ENCODE measurements at regions not wholly inside any gene's neighbourhood (a gene's known extent, or its start where the extent isn't known, plus 50 kb on each side); places are given as distances from the start of the nearest gene placed in this dataset.
A peak's percentile ranks its signal among the peaks of the same experiment; 100 is the strongest.

- Histone ChIP-seq H3K4me3 (replicated peaks in 1 of 3; ENCODE audit: insufficient read depth in 1 of 3, low read depth in 2 of 3, low read length in 3 of 3) (no peak overlapping the region), H3K9ac (ENCODE audit: insufficient read depth, low read depth, low read length) (no peak overlapping the region), H3K27me3 (ENCODE audit: control insufficient read depth in 1 of 2, insufficient read depth in 2 of 2, low read length in 2 of 2) (peaks cover 10 to 44% of the 10 kb centered on the region in 2 experiments; a peak in 4 of 5 replicates), H2AFZ (ENCODE audit: low read length) (no peak overlapping the region), H3K36me3 (replicated peaks in 1 of 2; ENCODE audit: control insufficient read depth in 1 of 2, insufficient read depth in 2 of 2, low read length in 2 of 2) (no peaks in the 10 kb centered on the region), H3K27ac (ENCODE audit: extremely low read length, insufficient read depth, low read length) (no peak overlapping the region), H3K4me1 (ENCODE audit: insufficient read depth, low read length) (no peaks in the 10 kb centered on the region), H3K79me2 (ENCODE audit: insufficient read depth, low read length) (no peaks in the 10 kb centered on the region), H3K9me3 (ENCODE audit: low read length) (no peaks in the 10 kb centered on the region), H4K20me1 (ENCODE audit: insufficient read depth, low read length) (no peaks in the 10 kb centered on the region; the same call in 1 of the 2 replicates), H3K4me2 (ENCODE audit: low read depth, low read length) (no peak overlapping the region)
- ATAC-seq (peak; percentile 6; the same call in 2 of the 3 replicates), FAIRE-seq (no peak), DNase-seq (ENCODE audit: low spot score) (no peak)
- intact Hi-C loops (cut with micrococcal nuclease; ENCODE audit: unreplicated experiment), result no loop called here
- in situ Hi-C loops (cut with HindIII; ENCODE audit: extremely low pct_ligation_motif_present, low pct_unique_long_range_greater_than_20kb), result no loop called here
- ChIA-PET CTCF (ENCODE audit: low intra/inter-chr PET ratio, low total read pairs) (no interaction called here), POLR2A (no interaction called here)
- WGBS (ENCODE audit: low lambda C conversion rate), result 28% methylated on average over 6 of the region's 6 CpGs
- BruUV-seq (replicated peaks), result no TSS peak
- TF ChIP-seq ZNF768 (CRISPR knock-in tag; IDR thresholded peaks at IDR 0.05) (peak; percentile 10; the same call in 1 of the 2 replicates), SCMH1 (CRISPR knock-in tag; IDR thresholded peaks at IDR 0.05; ENCODE audit: borderline replicate concordance) (no peak)
These were observed 122.6 kb upstream of the RPS6KA2 start for GRCh38 chr6:166749666-166750065.

- BruUV-seq (replicated peaks), result no TSS peak
- no peaks in the 10 kb centered on the region; the same call in 1 of the 2 replicates for H4K20me1 ChIP-seq (ENCODE audit: insufficient read depth, low read length)
- CTCF ChIA-PET (ENCODE audit: low intra/inter-chr PET ratio, low total read pairs), result no interaction called here
- no peaks in the 10 kb centered on the region for H3K79me2 ChIP-seq (ENCODE audit: insufficient read depth, low read length)
- H2AFZ ChIP-seq (ENCODE audit: low read length), result no peak overlapping the region
- no peak overlapping the region for H3K4me3 ChIP-seq (replicated peaks in 1 of 3; ENCODE audit: insufficient read depth in 1 of 3, low read depth in 2 of 3, low read length in 3 of 3)
- no peaks in the 10 kb centered on the region for H3K36me3 ChIP-seq (replicated peaks in 1 of 2; ENCODE audit: control insufficient read depth in 1 of 2, insufficient read depth in 2 of 2, low read length in 2 of 2)
- no peak overlapping the region for H3K27ac ChIP-seq (ENCODE audit: extremely low read length, insufficient read depth, low read length)
- peaks cover 8 to 41% of the 10 kb centered on the region in 2 experiments; a peak in 4 of 5 replicates for H3K27me3 ChIP-seq (ENCODE audit: control insufficient read depth in 1 of 2, insufficient read depth in 2 of 2, low read length in 2 of 2)
- 27% methylated on average over 24 of the region's 29 CpGs for WGBS (ENCODE audit: low lambda C conversion rate)
- FAIRE-seq, result no peak
- no peak for DNase-seq (ENCODE audit: low spot score)
- H3K4me1 ChIP-seq (ENCODE audit: insufficient read depth, low read length), result no peaks in the 10 kb centered on the region
- no peak overlapping the region for H3K9ac ChIP-seq (ENCODE audit: insufficient read depth, low read depth, low read length)
- no peaks in the 10 kb centered on the region for H3K9me3 ChIP-seq (ENCODE audit: low read length)
- peak; percentile 35 for ATAC-seq
- intact Hi-C loops (cut with micrococcal nuclease; ENCODE audit: unreplicated experiment), result no loop called here
- in situ Hi-C loops (cut with HindIII; ENCODE audit: extremely low pct_ligation_motif_present, low pct_unique_long_range_greater_than_20kb), result no loop called here
- H3K4me2 ChIP-seq (ENCODE audit: low read depth, low read length), result no peak overlapping the region
- POLR2A ChIA-PET, result no interaction called here
- TF ChIP-seq XRCC5 (optimal IDR thresholded peaks at IDR 0.05; ENCODE audit: low read length) (no peak), ZFP62 (CRISPR knock-in tag; IDR thresholded peaks at IDR 0.05) (no peak), TCF7 (IDR thresholded peaks at IDR 0.05; ENCODE audit: low read depth) (no peak), ZNF768 (CRISPR knock-in tag; IDR thresholded peaks at IDR 0.05) (peak; percentile 84; the same call in 1 of the 2 replicates), ZNF841 (CRISPR knock-in tag; IDR thresholded peaks at IDR 0.05; ENCODE audit: borderline replicate concordance) (no peak), ATAD3A (CRISPR knock-in tag; IDR thresholded peaks at IDR 0.05) (no peak), GATAD2A (CRISPR knock-in tag; IDR thresholded peaks at IDR 0.05) (no peak), CBX2 (IDR thresholded peaks at IDR 0.05; ENCODE audit: low read depth, low read length) (no peak), CBX2 (CRISPR knock-in tag; IDR thresholded peaks at IDR 0.05; ENCODE audit: low read depth) (no peak), SCMH1 (CRISPR knock-in tag; IDR thresholded peaks at IDR 0.05; ENCODE audit: borderline replicate concordance) (no peak), ZNF207 (IDR thresholded peaks at IDR 0.05; ENCODE audit: borderline replicate concordance) (no peak), BHLHE40 (IDR thresholded peaks at IDR 0.05; ENCODE audit: low read length) (0 out of 2 replicates have a peak, but pooled peaks have one; percentile 22)
- TF ChIP-seq, protein P1, sequence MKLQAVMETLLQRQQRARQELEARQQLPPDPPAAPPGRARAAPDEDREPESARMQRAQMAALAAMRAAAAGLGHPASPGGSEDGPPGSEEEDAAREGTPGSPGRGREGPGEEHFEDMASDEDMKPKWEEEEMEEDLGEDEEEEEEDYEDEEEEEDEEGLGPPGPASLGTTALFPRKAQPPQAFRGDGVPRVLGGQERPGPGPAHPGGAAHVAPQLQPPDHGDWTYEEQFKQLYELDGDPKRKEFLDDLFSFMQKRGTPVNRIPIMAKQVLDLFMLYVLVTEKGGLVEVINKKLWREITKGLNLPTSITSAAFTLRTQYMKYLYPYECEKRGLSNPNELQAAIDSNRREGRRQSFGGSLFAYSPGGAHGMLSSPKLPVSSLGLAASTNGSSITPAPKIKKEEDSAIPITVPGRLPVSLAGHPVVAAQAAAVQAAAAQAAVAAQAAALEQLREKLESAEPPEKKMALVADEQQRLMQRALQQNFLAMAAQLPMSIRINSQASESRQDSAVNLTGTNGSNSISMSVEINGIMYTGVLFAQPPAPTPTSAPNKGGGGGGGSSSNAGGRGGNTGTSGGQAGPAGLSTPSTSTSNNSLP (IDR thresholded peaks at IDR 0.05; ENCODE audit: low read depth, low read length), result no peak
- TF ChIP-seq, protein P2, sequence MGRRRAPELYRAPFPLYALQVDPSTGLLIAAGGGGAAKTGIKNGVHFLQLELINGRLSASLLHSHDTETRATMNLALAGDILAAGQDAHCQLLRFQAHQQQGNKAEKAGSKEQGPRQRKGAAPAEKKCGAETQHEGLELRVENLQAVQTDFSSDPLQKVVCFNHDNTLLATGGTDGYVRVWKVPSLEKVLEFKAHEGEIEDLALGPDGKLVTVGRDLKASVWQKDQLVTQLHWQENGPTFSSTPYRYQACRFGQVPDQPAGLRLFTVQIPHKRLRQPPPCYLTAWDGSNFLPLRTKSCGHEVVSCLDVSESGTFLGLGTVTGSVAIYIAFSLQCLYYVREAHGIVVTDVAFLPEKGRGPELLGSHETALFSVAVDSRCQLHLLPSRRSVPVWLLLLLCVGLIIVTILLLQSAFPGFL (CRISPR knock-in tag; IDR thresholded peaks at IDR 0.05), result no peak
These were observed 120.9 kb upstream of the RPS6KA2 start for GRCh38 chr6:166747644-166748595.

Measured in HepG2 (cell line).